GM19324 (cell line): ENCODE measurements at regions not wholly inside any gene's neighbourhood (a gene's known extent, or its start where the extent isn't known, plus 50 kb on each side); places are given as distances from the start of the nearest gene placed in this dataset.

Experiments used
- ATAC-seq: cut with Tn5 transposase; IDR thresholded peaks from one replicate; pipeline ENCODE4 v1.9.1; 2021; ENCODE audit warnings: mild to moderate bottlenecking, moderate library complexity; ENCODE audit not compliant: unreplicated experiment, low FRiP score

DNA sequence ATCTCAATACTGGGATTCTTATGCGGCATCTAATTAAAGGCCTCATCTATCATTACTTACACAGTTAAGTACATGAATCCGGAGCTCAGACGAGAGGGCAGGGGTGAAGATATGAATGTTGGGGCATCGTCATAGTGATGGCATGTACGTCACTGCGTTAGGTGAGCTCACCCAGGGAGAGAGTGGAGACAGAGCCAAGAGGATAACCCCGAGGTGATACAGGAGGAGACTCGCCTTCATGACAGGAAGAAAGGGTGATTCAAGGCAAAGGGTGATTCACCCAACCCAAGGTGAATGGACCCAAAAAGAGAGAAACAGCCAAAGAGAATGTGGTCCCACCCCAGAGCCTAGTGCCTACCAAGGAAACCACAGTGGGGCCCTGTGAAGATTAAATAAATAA, 132.9 kb upstream of the BLID start:
- no peak for ATAC-seq

GRCh38 chr11:122248131-122248530, 132.1 kb upstream of the BLID start:
- ATAC-seq: no peak

DNA sequence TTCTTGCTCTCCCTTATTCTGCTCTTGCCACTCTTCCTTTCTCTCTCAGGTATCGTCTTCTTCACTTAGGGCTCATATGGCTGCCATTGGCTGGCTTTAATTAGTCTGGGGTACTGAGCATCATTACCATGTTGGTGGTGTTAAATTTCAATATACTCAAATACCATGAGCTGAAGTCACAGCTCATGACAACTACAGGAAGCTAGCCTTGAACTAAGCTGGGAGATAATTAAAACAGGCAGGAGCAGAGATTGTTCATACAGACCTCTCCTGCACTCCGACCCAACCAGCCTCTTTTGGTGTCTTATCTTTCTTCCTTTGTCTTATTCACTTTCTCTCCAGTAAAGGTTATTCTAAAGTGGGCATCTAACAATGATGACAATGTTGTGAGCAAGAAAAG, 130.9 kb upstream of the BLID start:
- no peak for ATAC-seq

GRCh38 chr11:122242731-122243130, 126.7 kb upstream of the BLID start:
- no peak for ATAC-seq

- ATAC-seq: no peak
Observed at GRCh38 chr11:122241566-122241965, 125.6 kb upstream of the BLID start.

- ATAC-seq: no peak
Observed at GRCh38 chr11:122240638-122241037, 124.6 kb upstream of the BLID start.

GRCh38 chr11:122235615-122236014, 119.6 kb upstream of the BLID start:
- ATAC-seq: no peak

DNA sequence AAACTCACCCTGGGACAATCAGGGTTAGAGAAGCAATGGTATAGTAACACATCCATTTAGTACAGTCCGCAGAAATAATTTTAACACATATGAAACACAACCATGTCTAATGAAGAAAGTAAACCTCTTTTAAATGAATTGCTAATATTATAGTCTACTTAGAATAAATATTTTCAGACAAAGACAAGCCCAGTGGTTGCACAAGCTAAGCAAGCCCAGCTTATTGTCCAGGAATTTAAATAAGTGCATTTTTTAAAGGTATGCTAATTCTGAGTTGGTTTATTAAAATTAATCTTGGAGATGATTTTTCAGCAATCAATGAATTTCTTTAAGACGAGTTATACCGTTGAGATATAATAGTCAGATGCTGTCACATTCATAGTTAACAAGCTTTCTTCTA, 118.8 kb upstream of the BLID start:
- ATAC-seq: no peak

DNA sequence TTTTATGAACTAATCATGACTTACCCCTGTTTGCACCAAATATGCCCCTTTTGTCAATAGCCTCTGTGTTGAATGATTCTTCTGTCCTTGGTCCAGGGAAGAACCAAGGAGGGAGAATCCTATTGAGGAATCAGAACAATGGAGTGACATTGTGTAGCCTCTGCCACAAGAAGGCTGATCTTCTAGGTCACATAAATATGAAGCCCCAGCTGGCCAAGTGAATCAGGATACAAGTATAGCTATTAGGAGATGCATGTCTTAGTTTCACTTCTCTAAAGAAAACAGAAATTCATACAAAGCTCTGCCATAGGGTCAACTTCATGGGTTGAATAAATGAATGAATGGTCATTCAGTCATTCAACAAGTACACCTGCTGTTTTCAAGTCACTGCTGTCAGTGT, 118.2 kb upstream of the BLID start:
- no peak for ATAC-seq

DNA sequence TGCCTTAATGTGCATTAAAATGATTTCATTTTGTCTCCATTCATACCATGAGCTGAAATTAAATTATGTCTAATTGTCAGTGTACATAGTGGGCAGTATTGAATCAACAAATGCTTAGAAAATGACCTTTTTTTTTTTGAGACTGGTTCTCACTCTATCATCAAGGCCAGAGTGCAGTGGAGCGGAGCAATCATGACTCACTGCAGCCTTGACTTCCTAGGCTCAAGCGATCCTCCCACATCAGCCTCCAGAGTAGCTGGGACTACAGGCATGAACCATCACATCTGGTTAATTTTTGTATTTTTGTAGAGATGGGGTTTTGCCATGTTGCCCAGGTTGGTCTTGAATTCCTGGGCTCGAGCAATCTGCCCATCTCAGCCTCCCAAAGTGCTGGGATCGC, 117.0 kb upstream of the BLID start:
- no peak for ATAC-seq

DNA sequence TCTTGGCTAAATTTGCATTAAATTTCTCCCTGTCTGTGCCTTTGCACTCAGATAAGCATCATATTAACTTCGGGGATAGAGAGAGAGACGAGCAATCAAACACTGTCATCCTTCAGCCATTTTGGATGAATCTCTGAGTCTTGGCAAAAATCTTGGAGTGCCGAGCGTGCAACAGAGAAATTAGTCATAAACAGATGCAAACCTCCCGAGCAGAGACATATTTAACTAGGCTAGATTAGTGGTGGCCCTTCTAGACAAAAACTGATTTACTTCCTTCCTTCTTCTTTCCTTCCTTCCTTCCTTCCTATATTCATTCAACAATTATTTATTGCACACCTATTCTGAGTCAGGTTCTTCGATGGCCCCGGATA, 114.4 kb upstream of the BLID start:
- ATAC-seq: no peak

DNA sequence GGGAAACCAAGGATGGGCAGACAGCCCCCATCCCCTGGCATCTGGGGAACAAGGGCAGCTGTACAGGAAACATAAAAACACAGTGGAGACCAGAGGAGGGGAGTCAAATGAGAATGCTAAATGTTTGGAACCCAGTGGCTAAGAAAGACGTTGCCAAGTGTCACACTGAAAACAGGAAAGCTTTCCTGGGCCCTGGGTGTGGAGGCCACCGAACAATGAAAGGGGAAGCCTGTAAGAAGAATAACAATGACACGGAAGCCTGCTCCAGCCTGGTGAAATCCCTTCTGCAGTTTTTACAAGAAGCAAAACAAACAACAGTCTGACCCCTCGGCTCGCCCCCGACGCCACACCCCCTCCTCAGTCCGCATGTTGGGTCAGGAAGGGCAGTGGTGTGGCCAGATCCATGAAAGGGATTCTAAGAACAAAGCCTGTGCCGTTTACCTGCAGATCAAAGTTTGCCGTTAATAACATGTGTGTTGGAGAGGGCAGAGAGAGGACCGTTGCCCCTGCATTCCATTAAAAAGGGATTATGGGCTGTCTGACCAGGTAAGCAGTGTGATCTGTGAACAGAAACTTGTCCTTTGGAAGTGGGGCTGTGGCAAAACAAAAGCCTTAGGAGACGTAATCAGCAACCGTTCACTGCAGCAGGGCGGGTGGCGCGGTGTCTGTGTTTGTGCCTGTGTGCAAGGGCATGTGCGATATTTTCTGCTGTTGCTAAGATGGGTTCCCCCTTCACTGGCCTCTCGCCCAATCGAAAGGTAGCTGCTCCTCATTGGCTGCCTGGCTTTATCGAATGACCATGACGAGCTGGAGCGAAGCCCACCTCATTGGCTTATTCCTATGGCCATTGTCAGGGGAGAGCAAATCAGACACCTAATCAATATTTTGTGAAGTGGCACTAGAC, 113.7 kb upstream of the BLID start:
- ATAC-seq: no peak

DNA sequence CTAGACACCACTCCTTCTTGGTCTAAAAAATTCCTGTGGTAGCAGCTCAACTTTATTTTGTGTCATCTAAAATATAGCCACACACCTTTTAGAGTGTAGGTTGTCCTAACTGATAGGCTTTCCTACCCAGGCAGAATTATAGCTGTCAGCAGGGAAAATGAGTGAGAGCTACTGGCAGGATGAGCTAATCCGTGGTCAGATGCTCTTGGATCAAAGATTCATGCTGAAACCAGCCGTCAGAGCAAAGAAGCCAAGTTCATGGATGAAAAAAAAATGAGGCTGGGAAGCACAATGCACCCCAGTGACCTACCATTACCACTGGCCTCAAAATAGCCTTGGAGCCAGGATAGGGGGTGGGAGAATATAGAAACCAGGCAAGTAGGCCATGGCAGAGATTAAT, 113.1 kb upstream of the BLID start:
- ATAC-seq: no peak

GRCh38 chr11:122226810-122227379, 110.9 kb upstream of the BLID start:
- no peak for ATAC-seq

DNA sequence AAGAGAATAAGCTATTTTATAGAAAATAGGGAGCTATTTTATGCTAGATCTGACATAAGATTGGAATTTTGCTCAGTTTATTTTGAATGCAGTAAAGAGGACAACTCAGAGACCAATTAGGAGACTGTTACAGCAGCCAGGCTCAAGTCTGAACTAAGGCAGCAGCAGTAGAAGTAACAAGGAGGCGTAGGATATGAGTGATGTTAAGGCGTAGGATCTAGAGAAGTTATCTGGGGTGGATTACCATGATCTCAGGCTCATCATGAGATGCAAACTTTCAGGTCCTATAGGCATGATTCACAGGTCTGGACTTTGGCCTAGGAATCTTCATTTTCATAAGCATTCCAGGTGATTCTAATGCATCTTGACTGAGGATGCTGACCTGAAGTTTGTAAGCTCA, 108.9 kb upstream of the BLID start:
- ATAC-seq: no peak

DNA sequence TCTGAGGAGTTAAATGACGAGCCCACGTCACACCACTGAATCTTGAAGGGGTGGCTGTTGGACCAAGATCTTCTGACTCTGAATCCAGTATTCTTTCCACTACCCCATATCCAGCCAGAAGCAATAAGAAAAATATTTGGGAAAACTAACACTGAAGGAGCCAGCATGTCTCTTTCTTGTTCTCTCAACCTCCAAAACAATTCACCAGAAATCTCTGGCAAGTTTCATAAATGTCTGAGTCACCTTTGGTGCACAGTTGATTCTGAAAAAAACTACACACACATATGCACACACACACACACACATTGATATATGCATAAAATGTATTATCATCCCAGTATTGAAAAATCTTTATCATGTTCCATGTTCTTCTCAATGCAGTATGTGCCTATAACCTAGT, 104.3 kb upstream of the BLID start:
- no peak for ATAC-seq

DNA sequence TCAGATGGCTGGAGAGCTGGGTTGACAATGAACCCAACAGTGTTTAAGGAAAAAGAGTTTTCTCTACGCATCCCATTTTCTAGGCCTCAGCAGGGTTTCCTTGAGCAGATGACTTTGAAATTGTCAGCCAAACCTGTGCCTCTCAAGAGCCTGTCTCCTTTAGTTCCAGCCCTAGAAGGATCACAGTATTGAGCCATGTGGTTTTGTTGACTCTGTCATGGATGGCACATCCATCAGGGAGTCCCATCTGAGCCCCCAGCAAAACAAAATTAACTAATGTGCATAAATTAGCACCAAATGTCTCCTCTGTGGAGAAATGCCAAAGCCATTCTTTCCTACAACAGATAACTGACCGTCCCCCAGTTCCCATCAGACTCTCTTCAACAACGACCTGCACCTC, 103.8 kb upstream of the BLID start:
- ATAC-seq: no peak

- ATAC-seq: peak; percentile 75
Observed at GRCh38 chr11:122215244-122215992, 99.4 kb upstream of the BLID start.

DNA sequence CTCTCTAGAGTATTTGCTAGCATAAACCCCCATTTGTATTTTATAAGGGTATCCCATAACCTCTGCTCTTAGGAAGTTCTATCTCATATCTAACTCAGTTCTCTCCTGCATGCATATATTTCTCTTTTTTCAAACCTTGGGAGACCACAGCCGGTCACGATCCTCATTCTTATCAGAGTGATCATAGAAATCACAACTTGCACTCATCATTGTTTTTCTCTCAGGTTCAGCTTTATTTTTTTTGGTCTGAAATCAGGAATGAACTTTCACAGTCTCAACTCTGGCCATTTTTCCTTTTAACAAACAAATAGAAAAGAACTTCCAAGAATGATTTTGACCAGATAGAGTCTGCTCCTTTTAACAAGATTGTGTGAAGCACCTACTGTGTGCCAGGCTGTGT, 98.6 kb upstream of the BLID start:
- no peak for ATAC-seq

DNA sequence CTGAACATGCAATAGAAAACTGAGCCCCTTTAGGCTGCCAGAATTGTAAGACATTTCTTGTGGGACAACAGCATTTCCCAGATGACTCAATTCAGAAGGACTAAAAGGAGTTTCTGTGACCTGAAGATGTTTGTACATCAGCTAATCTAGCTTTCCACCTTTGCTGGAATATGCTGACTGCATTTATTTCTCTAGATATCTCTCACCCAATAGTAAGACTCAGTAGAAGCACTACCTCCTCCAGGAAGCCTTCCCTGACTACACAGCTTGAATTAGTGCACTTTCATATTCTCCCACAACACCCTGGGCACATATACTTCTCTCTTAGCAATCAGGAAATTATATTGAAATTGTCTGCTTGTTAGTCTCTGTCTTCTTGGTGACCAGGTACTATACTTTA, 98.1 kb upstream of the BLID start:
- ATAC-seq: no peak

DNA sequence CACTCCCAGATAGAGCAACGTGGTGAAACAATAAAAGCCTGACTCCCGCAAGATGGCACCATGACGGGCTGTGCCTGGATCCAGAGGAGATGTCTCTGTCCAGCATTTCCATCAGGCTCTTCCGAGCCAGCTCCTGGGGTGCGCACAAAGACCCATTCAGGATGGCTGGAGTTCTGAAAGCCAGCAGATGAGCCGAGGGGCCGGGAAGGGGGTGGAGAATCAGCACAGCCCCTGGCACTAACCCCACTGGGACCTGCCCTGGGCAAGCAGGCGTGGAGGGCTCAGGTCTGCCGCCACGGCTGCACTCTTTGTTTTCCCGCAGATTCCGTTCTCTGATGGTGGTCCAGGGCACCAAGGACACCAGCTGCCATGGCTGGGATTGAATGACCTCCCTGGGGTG, 97.2 kb upstream of the BLID start:
- ATAC-seq: no peak
